H1 (cell line): ENCODE measurements at regions not wholly inside any gene's neighbourhood (a gene's known extent, or its start where the extent isn't known, plus 50 kb on each side); places are given as distances from the start of the nearest gene placed in this dataset.

Source experiments
- CHD7 ChIP-seq: fragments of 300-600 bp; sonication (generic); IDR thresholded peaks from 2 replicates; pipeline ENCODE4 v1.7.1; 2012; ENCODE audit warnings: low read length, moderate library complexity, mild to moderate bottlenecking, inconsistent platforms; ENCODE audit not compliant: insufficient replicate concordance
- EZH2 ChIP-seq: fragments of 200-600 bp; sonication (generic); IDR thresholded peaks from 2 replicates; pipeline ENCODE4 v1.7.1; 2012; ENCODE audit warnings: low read depth, mild to moderate bottlenecking, moderate library complexity, low read length, inconsistent platforms; ENCODE audit not compliant: severe bottlenecking
- MAFK ChIP-seq: IDR thresholded peaks from 2 replicates; pipeline ENCODE4 v1.6.1; 2012; ENCODE audit warnings: low read depth, mild to moderate bottlenecking, improper control_type of control experiment, low read length
- NANOG ChIP-seq: IDR thresholded peaks from 2 replicates; pipeline ENCODE4 v1.6.1; 2011; ENCODE audit warnings: low read length, low read depth, mild to moderate bottlenecking, inconsistent platforms; ENCODE audit not compliant: insufficient read depth, poor library complexity, severe bottlenecking
- SIN3A ChIP-seq, 2 experiments: IDR thresholded peaks in 1 of 2; conservative IDR thresholded peaks in 1 of 2; 2 replicates each; pipeline ENCODE4 v1.6.1; 2011 to 2012; ENCODE audit warnings: low read length in 2 of 2, improper control_type of control experiment in 1 of 2, low read depth in 1 of 2, mild to moderate bottlenecking in 1 of 2
- TAF7 ChIP-seq: optimal IDR thresholded peaks from 2 replicates; pipeline ENCODE3; 2011; ENCODE audit warnings: low read depth, mild to moderate bottlenecking, inconsistent platforms, low read length, moderate library complexity, borderline replicate concordance
- TF ChIP-seq, protein P1 (sequence below): IDR thresholded peaks from 2 replicates; pipeline ENCODE4 v1.6.1; 2012; ENCODE audit warnings: inconsistent platforms

DNA sequence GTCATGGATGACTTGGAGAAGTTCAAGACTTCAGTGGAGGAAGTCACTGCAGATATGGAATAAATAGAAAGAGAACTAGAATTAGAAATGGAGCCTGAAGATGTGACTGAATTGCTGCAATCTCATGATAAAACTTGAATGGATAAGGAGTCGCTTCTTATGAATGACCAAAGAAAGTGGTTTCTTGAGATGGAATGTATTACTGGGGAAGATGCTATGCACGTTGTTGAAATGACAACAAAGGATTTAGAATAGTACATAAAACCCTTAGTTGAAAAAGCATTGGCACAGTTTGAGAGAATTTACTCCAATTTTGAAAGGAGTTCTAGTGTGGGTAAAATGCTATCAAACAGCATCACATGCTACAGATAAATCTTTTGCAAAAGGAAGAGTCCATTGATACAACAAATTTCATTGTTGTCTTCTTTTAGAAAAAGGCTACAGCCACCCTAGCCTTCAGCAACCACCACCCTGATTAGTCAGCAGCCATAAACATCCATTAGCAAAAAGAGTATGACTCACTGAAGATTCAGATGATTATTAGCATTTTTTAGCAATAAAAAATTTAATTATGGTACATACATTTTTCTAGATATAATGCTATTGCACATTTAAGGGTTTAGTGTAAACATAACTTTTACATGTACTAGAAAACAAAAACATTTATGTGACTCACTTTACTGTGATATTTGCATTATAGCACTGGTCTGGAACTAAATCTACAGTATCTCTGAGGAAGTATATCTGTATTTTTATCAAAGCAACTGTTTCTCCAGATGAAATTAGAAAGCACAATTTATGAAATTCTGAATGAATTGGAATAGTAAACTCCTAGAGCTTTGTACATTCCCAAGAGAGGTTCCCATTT lies 110.5 kb upstream of the TACR1 start (continued):
- no peak for TF ChIP-seq CHD7
- TF ChIP-seq NANOG = no peak
- TF ChIP-seq, protein P1, sequence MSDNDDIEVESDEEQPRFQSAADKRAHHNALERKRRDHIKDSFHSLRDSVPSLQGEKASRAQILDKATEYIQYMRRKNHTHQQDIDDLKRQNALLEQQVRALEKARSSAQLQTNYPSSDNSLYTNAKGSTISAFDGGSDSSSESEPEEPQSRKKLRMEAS = no peak
- no peak for TF ChIP-seq SIN3A (conservative IDR thresholded peaks at IDR 0.05 in 1 of 2, IDR thresholded peaks at IDR 0.05 in 1 of 2; ENCODE audit: low read depth in 1 of 2, low read length in 2 of 2)
- no peak for TF ChIP-seq EZH2
- no peak for TF ChIP-seq MAFK
- TF ChIP-seq TAF7 = no peak
